HG02970 (cell line): ENCODE measurements at regions not wholly inside any gene's neighbourhood (a gene's known extent, or its start where the extent isn't known, plus 50 kb on each side); places are given as distances from the start of the nearest gene placed in this dataset.
"Not testable (repeated sequence)": the region's sequence is repeated elsewhere in the genome, so short reads cannot be mapped to it uniquely, and the experiment has no call there.

Source experiments
- ATAC-seq: cut with Tn5 transposase; IDR thresholded peaks from one replicate; pipeline ENCODE4 v1.9.1; 2021; ENCODE audit warnings: mild to moderate bottlenecking, moderate library complexity, moderate number of reproducible peaks; ENCODE audit not compliant: unreplicated experiment, low FRiP score

- no peak for ATAC-seq
Observed at GRCh38 chr2:183964565-183964964, 633.8 kb upstream of the ZNF804A start.

- no peak for ATAC-seq
Observed at GRCh38 chr2:183967756-183968155, 630.6 kb upstream of the ZNF804A start.

- ATAC-seq: not testable (repeated sequence)
Observed at GRCh38 chr2:183975676-183976075, 622.7 kb upstream of the ZNF804A start.

DNA sequence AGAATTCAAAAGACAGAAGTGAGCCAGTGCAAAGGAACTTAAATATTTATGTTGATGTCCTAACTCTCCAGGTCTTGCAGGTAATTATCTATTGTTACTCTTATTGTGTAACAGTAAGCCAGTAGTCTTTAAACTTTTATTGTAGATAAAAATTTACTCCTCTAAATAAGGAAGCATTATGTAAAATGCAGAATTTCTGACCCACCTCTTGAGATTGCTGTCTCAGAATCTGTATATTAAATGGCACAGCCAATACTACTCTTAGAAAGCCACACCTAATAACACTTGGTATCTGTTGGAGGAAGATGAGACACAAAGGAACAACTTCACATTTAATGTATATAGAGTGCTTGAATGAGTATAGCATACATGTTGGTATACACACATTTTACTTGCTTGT lies 613.5 kb upstream of the ZNF804A start:
- ATAC-seq: no peak

DNA sequence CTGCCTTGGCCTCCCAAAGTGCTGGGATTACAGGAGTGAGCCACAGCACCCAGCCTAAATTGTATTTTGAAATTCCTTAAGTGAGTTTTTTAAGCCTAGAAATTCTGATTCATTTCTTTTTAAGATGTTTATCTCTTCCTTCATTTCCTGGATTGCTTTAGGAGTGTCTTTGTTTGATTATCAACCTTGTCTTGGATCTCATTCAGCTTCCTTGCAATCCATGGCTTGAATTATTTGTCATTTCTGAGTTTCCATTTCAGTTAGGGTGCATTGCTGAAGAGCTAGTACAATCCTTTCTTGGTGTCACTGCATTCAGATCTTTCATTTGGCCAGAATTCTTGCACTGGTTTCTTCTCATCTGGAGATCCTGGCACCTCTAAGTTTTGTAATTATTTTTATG lies 606.4 kb upstream of the ZNF804A start:
- ATAC-seq: no peak

GRCh38 chr2:183993052-183993451 lies 605.3 kb upstream of the ZNF804A start:
- ATAC-seq: no peak

GRCh38 chr2:183995632-183996031 lies 602.7 kb upstream of the ZNF804A start:
- no peak for ATAC-seq

DNA sequence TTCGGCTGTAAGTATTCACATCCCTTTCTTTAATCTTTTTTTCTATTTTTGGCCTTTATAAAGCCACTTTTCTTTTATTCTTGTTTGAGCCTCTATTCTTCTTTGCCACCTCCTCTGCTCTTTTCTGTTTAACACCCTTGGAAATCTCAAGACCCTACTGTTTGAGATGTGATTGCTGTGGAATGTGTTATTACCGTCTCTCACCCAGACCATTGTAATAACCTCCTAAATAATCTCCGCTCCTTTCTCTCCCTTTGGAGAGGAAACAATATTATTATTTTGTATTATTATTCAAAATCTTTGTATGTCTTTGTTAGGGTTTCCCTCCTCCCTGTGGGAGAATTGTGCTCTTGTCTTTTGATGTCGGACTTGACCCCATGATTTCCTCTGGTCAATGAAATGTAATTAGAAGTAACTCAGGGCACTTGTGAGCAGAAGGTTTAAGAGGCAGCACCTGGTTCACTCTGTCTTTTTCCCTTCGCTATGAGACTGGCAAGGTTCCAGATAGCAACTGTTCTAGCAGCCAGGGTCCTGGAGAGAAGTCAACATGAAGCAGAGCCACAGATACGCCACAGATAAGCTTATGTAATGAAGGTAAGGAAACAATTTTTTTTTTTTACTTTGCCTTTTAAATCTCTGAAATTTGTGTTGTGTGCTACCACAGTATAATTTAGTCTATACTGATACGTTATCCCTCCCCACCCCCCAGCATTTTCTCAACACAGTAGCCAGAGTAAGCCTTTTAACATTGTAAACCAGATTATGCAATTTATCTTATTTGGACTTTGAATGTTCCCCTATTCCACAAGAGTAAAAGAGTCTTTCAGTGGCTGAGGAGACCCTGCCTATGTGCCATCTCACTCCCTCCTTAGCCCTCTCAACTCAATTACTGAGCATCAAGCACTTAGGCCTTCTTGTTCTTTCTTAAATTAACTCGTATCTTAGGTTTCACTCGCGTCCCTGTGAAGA lies 601.2 kb upstream of the ZNF804A start:
- no peak for ATAC-seq

DNA sequence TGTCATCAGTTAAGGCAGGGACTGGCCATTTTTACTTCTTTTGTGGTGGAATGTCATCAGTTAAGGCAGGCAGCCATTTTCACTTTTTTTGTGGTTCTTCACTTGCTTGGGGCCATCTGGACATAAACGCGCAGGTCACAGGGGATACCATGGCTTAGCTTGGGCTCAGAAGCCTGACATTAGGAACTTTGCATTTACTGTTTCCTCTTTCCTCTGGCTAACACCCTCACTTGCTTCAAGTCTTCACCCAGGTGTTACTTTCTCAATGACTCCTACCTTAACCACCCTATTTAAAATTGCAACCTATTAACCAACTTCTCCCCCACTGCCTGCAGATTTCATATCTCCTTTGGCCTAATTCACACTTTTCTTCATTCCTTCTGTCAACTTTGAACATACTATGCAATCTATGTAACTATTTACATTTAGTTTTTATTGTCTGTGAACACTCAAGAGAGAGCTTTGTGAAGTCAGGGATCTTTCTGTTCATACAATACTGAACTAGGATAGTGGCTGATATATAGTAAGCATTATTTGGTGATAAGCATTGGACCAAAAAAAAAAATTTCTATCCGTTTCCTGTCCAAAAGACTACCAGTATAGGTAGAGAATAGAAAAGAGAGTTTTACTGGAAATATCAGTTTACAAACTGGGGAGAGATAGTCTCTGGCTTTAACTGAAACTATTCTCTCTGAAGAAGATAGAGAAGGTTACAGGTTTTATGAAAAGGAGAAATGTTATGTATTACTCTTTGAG lies 600.1 kb upstream of the ZNF804A start:
- peak; percentile 96 for ATAC-seq

DNA sequence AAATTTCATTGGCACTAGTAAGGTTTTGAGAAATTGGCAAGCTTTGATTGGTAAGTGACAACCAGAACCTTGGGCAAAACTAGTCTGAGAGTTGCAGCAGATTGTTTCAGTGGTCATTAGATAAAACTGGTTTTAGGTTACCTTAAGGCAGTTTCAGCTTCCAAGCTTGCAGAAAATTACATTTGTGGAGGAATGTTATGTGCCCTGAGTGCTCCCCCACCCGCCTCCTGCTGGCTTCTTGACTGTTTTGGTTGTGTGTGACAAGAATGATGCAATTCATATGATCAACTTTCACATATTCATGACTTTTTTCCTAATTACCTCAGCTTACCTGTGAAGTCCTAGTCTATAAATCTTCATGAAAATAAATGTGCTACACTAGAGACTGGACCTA lies 599.5 kb upstream of the ZNF804A start:
- ATAC-seq: no peak

- ATAC-seq: peak; percentile 80
Observed at GRCh38 chr2:184004289-184004947, 593.9 kb upstream of the ZNF804A start.

DNA sequence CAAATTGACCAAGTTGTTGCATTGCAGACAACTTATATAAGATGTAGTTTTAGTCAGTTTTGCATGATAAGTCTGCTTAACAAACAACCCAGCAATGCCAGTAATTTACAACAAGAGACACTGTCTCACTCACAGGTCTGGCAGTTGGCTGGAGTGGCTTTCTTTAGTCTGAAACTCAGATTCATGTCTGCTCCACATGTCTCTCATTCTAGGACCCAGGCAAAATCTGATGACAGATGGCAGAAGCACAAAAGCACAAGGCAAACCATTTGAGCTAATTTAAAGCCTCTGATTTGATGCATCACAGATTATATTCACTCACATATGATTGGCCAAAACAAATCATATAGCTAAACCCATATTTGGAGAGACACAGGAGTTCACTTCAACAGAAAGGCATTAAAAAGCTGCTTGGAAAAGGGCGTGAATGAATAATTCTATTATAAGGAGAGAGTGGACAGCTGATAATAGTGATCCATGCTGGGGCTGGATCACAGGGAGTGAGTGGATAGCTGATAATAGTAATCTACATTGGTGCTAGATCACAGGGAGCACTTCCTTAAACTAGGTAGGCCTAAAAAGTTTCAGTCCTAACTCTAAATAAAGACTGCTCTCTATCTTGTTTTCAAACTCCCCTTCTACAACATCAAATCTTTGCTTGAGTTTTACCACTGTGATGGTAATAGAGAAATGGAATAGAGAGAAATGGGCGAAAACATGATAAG lies 593.2 kb upstream of the ZNF804A start:
- peak; percentile 39 for ATAC-seq

- no peak for ATAC-seq
Observed at GRCh38 chr2:184006998-184007397, 591.3 kb upstream of the ZNF804A start.

DNA sequence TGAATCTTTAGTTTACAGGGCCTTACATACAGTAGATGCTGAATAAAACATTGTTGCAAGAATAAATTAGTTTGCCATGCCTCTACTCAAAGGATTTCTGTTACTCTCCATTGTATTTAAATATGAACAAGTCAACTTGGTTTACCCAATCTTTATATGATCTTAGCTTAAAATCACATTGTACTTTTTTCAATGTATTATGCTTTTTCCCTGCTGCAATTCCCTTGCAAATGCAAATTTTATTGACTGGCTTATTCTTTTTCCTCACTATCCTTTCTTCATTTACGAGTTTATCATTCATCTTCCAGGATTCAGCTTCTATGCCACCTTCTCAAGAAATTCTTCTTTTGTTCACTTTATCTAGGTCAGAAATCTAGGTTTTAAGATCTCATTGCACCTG lies 571.4 kb upstream of the ZNF804A start:
- no peak for ATAC-seq

- no peak for ATAC-seq
Observed at GRCh38 chr2:184030245-184030644, 568.1 kb upstream of the ZNF804A start.

GRCh38 chr2:184030989-184031388 lies 567.3 kb upstream of the ZNF804A start:
- ATAC-seq: no peak

GRCh38 chr2:184031402-184032147 lies 566.8 kb upstream of the ZNF804A start:
- no peak for ATAC-seq

- no peak for ATAC-seq
Observed at GRCh38 chr2:184032983-184033382, 565.3 kb upstream of the ZNF804A start.

DNA sequence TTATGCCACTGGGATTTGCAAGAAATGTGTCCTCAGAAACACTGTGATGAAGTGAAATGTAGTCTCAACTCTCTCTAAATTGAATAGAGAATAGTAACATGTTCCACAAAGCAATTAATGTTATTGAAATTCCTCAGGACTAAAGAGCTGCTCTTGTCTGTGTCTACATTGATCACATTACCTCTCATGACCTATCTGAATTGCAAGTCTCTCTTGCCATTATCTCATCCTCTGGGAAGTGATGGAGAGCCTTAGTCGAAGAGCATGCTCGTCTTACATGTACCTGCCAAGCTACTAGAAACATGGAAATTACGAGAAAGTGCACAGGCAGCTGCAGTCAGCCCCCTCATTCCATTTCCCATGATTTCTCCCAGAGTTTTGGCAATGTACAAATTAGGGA lies 561.1 kb upstream of the ZNF804A start:
- ATAC-seq: no peak

- no peak for ATAC-seq
Observed at GRCh38 chr2:184039493-184039892, 558.8 kb upstream of the ZNF804A start.
